ENCODE measurements at regions not wholly inside any gene's neighbourhood (a gene's known extent, or its start where the extent isn't known, plus 50 kb on each side); places are given as distances from the start of the nearest gene placed in this dataset.

GRCh38 chr7:34457329-34457728 is 200.7 kb upstream of the NPSR1 start:
- TF ChIP-seq REST (IDR thresholded peaks at IDR 0.05; ENCODE audit: insufficient replicate concordance, low read depth), result no peak
- no peak for TF ChIP-seq POLR2AphosphoS5 (IDR thresholded peaks at IDR 0.05; ENCODE audit: low read depth)
- no peak for TF ChIP-seq CTCF (IDR thresholded peaks at IDR 0.05; ENCODE audit: insufficient read depth, low read length)
- TF ChIP-seq SPI1 (IDR thresholded peaks at IDR 0.05; ENCODE audit: borderline replicate concordance, low read depth), result no peak
- no peak for TF ChIP-seq GABPA (IDR thresholded peaks at IDR 0.05; ENCODE audit: low read depth)
- Histone ChIP-seq H3K27me3 (ENCODE audit: insufficient read depth, poor library complexity, severe bottlenecking) (no peaks in the 10 kb centered on the region), H3K27ac (replicated peaks) (no peak overlapping the region), H3K4me3 (replicated peaks; ENCODE audit: insufficient read depth, low read length) (no peak overlapping the region)
- no peak for DNase-seq (ENCODE audit: low read depth in 1 of 2, low spot score in 1 of 2)

- Histone ChIP-seq H3K27me3 (ENCODE audit: insufficient read depth, poor library complexity, severe bottlenecking) (no peaks in the 10 kb centered on the region), H3K4me3 (replicated peaks; ENCODE audit: insufficient read depth, low read length) (no peak overlapping the region), H3K27ac (replicated peaks) (no peak overlapping the region)
- TF ChIP-seq GABPA (IDR thresholded peaks at IDR 0.05; ENCODE audit: low read depth) (no peak), SPI1 (IDR thresholded peaks at IDR 0.05; ENCODE audit: borderline replicate concordance, low read depth) (no peak), REST (IDR thresholded peaks at IDR 0.05; ENCODE audit: insufficient replicate concordance, low read depth) (no peak), POLR2AphosphoS5 (IDR thresholded peaks at IDR 0.05; ENCODE audit: low read depth) (no peak), CTCF (IDR thresholded peaks at IDR 0.05; ENCODE audit: insufficient read depth, low read length) (no peak)
- DNase-seq (ENCODE audit: low read depth in 1 of 2, low spot score in 1 of 2), result no peak
These were observed 194.2 kb upstream of the NPSR1 start for GRCh38 chr7:34463830-34464229.

GRCh38 chr7:34471844-34472243 is 186.2 kb upstream of the NPSR1 start:
- DNase-seq (ENCODE audit: low read depth in 1 of 2, low spot score in 1 of 2), result no peak
- H3K27ac ChIP-seq (replicated peaks), result no peak overlapping the region
- no peaks in the 10 kb centered on the region for H3K27me3 ChIP-seq (ENCODE audit: insufficient read depth, poor library complexity, severe bottlenecking)
- H3K4me3 ChIP-seq (replicated peaks; ENCODE audit: insufficient read depth, low read length), result no peak overlapping the region
- TF ChIP-seq REST (IDR thresholded peaks at IDR 0.05; ENCODE audit: insufficient replicate concordance, low read depth), result no peak
- TF ChIP-seq CTCF (IDR thresholded peaks at IDR 0.05; ENCODE audit: insufficient read depth, low read length), result no peak
- TF ChIP-seq GABPA (IDR thresholded peaks at IDR 0.05; ENCODE audit: low read depth), result no peak
- no peak for TF ChIP-seq SPI1 (IDR thresholded peaks at IDR 0.05; ENCODE audit: borderline replicate concordance, low read depth)
- no peak for TF ChIP-seq POLR2AphosphoS5 (IDR thresholded peaks at IDR 0.05; ENCODE audit: low read depth)

Data from HL-60 (cell line).